ENCODE measurements at regions not wholly inside any gene's neighbourhood (a gene's known extent, or its start where the extent isn't known, plus 50 kb on each side); places are given as distances from the start of the nearest gene placed in this dataset.

DNA sequence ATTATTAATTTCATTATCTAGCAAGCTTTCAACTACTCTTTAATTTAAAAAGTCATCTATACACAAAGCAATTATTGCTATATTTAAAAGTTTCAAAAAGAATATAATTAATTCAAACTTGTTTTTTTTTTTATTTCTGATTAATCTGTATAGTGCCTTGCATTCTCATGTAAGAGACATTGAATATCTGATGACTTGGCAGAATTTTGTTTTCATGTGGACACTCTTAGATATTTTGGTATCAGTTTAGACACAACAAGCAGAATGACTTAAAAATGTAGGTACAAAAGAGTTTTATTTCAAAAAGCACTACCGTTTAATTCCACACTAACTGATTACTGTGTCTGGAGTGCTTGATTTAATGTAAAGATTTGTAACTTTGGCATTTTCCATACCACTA lies 1129.6 kb downstream of the PDHA2 start:
- no peak for DNase-seq
- CTCF ChIA-PET: no interaction called here
- no peaks in the 10 kb centered on the region for H3K4me1 Mint-ChIP-seq (ENCODE audit: low read depth, unreplicated experiment)
- no peak for TF ChIP-seq CTCF (IDR thresholded peaks at IDR 0.05; ENCODE audit: unreplicated experiment)
- H3K27me3 Mint-ChIP-seq (ENCODE audit: unreplicated experiment): no peaks in the 10 kb centered on the region
- peaks cover under 1% of the 10 kb centered on the region for H3K9me3 Mint-ChIP-seq (ENCODE audit: low read depth, unreplicated experiment)
- intact Hi-C loops (cut with micrococcal nuclease; ENCODE audit: unreplicated experiment): no loop called here
- no peak overlapping the region for H3K4me3 Mint-ChIP-seq (ENCODE audit: low read depth, unreplicated experiment)
- no peak overlapping the region for H3K27ac Mint-ChIP-seq (ENCODE audit: unreplicated experiment)
- H3K36me3 Mint-ChIP-seq (ENCODE audit: insufficient read depth, unreplicated experiment): no peaks in the 10 kb centered on the region
- BruUV-seq (replicated peaks): no TSS peak

GRCh38 chr4:96972920-96973319 lies 1133.0 kb downstream of the PDHA2 start:
- Mint-ChIP-seq H3K36me3 (ENCODE audit: insufficient read depth, unreplicated experiment) (no peaks in the 10 kb centered on the region), H3K4me3 (ENCODE audit: low read depth, unreplicated experiment) (no peak overlapping the region), H3K27ac (ENCODE audit: unreplicated experiment) (no peak overlapping the region), H3K27me3 (ENCODE audit: unreplicated experiment) (no peaks in the 10 kb centered on the region), H3K4me1 (ENCODE audit: low read depth, unreplicated experiment) (no peaks in the 10 kb centered on the region), H3K9me3 (ENCODE audit: low read depth, unreplicated experiment) (no peaks in the 10 kb centered on the region)
- DNase-seq: no peak
- intact Hi-C loops (cut with micrococcal nuclease; ENCODE audit: unreplicated experiment): no loop called here
- TF ChIP-seq CTCF (IDR thresholded peaks at IDR 0.05; ENCODE audit: unreplicated experiment): no peak
- no TSS peak for BruUV-seq (replicated peaks)
- CTCF ChIA-PET: no interaction called here

GRCh38 chr4:96974295-96974694 lies 1134.4 kb downstream of the PDHA2 start:
- BruUV-seq (replicated peaks): no TSS peak
- DNase-seq: no peak
- CTCF ChIA-PET: no interaction called here
- TF ChIP-seq CTCF (IDR thresholded peaks at IDR 0.05; ENCODE audit: unreplicated experiment): no peak
- Mint-ChIP-seq H3K27ac (ENCODE audit: unreplicated experiment) (no peak overlapping the region), H3K9me3 (ENCODE audit: low read depth, unreplicated experiment) (no peaks in the 10 kb centered on the region), H3K4me1 (ENCODE audit: low read depth, unreplicated experiment) (no peaks in the 10 kb centered on the region), H3K36me3 (ENCODE audit: insufficient read depth, unreplicated experiment) (no peaks in the 10 kb centered on the region), H3K27me3 (ENCODE audit: unreplicated experiment) (no peaks in the 10 kb centered on the region), H3K4me3 (ENCODE audit: low read depth, unreplicated experiment) (no peak overlapping the region)
- intact Hi-C loops (cut with micrococcal nuclease; ENCODE audit: unreplicated experiment): no loop called here

DNA sequence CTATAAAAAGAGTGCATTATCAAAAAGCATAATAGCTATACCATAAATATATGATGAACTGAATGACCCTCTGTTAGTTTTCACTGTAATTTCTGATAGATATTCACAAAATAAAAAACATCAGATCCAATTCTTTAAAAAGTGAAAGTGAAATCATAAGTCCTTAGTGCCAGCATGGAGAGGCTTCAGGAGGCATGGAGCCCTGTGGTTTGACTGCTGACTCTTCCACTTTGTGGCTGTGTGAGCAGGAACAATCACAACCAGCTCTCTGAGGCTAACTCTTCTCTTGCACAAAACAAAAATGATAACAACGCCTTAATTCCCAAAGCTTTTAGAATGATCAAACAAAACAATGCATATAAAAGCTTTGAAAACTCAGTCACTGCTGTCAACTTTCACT lies 1143.9 kb downstream of the PDHA2 start:
- TF ChIP-seq CTCF (IDR thresholded peaks at IDR 0.05; ENCODE audit: unreplicated experiment): no peak
- H3K36me3 Mint-ChIP-seq (ENCODE audit: insufficient read depth, unreplicated experiment): no peaks in the 10 kb centered on the region
- DNase-seq: no peak
- BruUV-seq (replicated peaks): no TSS peak
- no peak overlapping the region for H3K27ac Mint-ChIP-seq (ENCODE audit: unreplicated experiment)
- H3K9me3 Mint-ChIP-seq (ENCODE audit: low read depth, unreplicated experiment): no peaks in the 10 kb centered on the region
- no peak overlapping the region for H3K4me3 Mint-ChIP-seq (ENCODE audit: low read depth, unreplicated experiment)
- H3K27me3 Mint-ChIP-seq (ENCODE audit: unreplicated experiment): no peaks in the 10 kb centered on the region
- CTCF ChIA-PET: no interaction called here
- intact Hi-C loops (cut with micrococcal nuclease; ENCODE audit: unreplicated experiment): no loop called here
- no peaks in the 10 kb centered on the region for H3K4me1 Mint-ChIP-seq (ENCODE audit: low read depth, unreplicated experiment)

- Mint-ChIP-seq H3K4me1 (ENCODE audit: low read depth, unreplicated experiment) (no peaks in the 10 kb centered on the region), H3K36me3 (ENCODE audit: insufficient read depth, unreplicated experiment) (no peaks in the 10 kb centered on the region), H3K27me3 (ENCODE audit: unreplicated experiment) (no peaks in the 10 kb centered on the region), H3K9me3 (ENCODE audit: low read depth, unreplicated experiment) (no peaks in the 10 kb centered on the region), H3K4me3 (ENCODE audit: low read depth, unreplicated experiment) (no peak overlapping the region), H3K27ac (ENCODE audit: unreplicated experiment) (no peak overlapping the region)
- CTCF ChIA-PET: no interaction called here
- no peak for DNase-seq
- no TSS peak for BruUV-seq (replicated peaks)
- TF ChIP-seq CTCF (IDR thresholded peaks at IDR 0.05; ENCODE audit: unreplicated experiment): no peak
- intact Hi-C loops (cut with micrococcal nuclease; ENCODE audit: unreplicated experiment): no loop called here
Observed at GRCh38 chr4:96986816-96987215, 1146.9 kb downstream of the PDHA2 start.
